GM19099 (cell line): ENCODE measurements at regions not wholly inside any gene's neighbourhood (a gene's known extent, or its start where the extent isn't known, plus 50 kb on each side); places are given as distances from the start of the nearest gene placed in this dataset.

ENCODE experiments used
- POLR2A ChIP-seq: IDR thresholded peaks from 3 replicates; pipeline ENCODE4 v1.6.1; 2011; ENCODE audit warnings: low read depth; ENCODE audit not compliant: insufficient read length; ENCODE audit errors: extremely low read depth

DNA sequence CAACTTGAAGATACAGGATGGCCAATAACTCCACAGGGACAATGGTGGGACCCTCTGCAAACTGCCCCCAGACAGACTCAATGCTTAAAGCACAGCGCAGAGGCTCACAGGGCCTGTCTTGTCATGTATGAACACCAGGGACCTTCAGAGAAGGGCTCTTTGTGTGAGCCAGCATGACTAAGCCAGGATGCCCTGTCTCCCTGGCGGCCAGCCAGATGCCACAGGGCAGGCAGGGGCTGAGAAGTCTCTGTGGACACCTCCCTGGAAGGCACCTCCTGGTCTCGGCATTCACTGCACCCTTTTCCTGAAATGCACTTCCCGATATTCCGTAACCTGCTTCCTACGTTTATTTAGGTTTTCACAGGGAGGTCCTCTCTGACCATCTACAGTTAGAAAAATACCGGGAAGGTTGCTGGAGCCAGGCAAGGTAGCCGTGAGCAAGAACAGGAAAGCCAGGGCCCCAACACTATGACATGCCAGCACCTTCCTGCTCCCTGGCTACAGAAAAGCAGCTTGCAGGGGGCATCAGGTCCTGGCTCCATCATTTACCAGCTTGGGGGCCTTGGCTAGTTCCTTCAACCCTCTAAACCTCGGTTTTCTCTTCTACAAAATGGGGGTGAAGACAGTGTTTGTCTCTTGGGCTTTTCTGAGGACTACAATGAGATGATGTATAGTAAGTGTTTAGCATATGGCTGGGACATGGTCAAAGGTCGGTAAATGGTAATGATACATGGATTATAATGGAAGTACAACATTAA, 65.0 kb downstream of the PITPNM2 start:
- no peak for TF ChIP-seq POLR2A

GRCh38 chr12:123085066-123085465, 65.8 kb downstream of the PITPNM2 start:
- TF ChIP-seq POLR2A = no peak

DNA sequence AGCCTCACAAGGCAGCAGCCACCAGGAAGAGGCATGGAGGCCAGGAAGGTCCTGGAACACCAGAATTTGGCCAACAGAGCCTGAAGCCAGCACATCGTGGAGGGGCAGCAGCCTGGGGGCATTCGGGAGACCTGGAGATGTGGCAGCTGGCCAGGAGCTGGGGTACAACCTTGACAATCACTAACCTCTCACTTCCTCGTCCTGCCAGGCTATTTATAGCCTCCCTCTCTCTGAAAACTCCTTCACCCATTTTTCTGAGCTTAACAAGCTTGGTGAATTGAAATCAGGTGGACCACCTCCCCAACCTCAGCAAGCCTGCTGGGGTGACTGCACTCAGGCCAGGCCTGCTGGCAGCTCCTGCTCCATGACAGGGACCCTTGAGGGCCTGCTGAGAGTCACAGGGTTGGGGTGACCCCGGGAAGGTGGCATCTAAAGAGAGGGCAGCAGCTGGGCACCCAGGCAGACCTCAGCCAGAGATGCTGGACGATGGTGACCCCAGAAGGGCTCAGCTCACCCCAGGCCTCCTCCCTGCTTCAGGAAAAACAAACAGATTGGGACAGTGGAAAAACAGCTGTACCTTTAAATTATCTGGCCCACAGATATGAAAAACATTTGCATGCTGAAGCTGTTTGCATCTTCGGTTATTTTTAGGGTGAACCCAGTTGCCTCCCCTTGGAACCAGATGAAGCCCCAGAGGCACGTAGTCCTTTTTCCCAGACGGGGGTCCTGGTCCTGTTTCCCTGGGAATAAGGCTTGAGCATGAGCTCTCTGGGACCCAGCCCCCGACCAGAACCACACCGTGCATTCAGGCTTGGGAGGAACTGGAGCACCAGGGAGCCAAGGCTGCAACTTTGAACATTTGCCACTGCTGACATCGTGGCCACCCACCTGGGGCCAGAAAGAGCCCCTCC, 67.0 kb downstream of the PITPNM2 start:
- peak; percentile 20 for TF ChIP-seq POLR2A

- TF ChIP-seq POLR2A = no peak
Observed at GRCh38 chr12:123080634-123081033, 70.3 kb downstream of the PITPNM2 start.

- no peak for TF ChIP-seq POLR2A
Observed at GRCh38 chr12:123078531-123079155, 72.2 kb downstream of the PITPNM2 start.

DNA sequence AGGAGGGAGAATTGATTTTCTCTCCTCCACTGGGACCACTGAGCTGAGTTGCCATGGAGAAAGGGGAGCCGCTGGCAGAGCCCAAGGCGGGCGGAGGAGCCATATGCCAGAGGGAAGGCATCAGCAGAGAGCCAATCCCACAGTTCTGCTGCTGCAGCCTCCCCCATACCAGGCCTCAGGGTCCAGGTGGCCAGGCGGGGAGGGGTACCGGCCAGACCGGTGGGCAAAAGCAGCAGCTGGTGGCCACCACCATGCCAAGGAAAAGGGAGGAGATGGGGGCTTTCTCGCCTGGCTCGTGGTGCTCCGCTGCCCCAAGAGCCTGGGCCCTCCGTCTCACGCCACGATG, 72.8 kb downstream of the PITPNM2 start:
- TF ChIP-seq POLR2A = no peak

DNA sequence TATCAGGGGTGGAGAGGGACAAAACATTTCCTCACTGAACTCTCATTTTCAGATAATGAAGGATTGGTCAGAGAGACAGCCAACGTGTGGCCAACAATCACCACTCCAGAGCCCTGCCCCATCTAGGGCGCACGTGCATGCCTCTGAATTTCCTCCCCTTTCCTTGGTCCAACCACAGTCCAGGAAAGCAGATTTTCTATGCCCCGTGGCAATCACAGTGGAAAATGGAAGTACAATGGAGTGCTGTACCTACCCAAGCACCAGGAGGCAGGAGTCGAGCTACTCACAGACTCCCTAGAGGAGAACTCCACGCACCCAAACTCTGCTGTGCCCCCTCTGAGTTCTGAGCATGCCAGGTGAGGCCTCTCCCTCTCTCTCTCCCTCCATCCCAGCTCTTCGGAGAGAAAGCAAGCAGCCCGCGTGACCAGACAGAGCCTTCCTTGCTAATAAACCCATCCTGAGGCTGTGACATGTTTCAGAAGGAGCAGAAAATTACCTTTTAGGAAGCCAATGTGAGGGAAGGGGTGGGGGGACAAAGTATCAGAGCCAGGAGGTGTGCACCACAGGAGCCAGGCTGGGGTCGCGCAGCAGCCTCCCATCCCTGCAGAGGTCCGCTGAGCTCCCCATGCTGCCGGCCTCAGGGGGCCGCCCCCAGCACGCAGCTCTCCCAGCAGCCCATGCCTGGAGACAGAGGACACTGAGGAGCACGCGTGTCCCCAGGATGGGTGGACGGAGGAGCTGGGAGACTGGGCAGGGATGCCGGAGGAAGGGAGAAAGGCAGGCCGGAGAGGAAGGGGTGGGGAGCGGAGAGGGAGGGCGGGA, 73.4 kb downstream of the PITPNM2 start:
- no peak for TF ChIP-seq POLR2A

DNA sequence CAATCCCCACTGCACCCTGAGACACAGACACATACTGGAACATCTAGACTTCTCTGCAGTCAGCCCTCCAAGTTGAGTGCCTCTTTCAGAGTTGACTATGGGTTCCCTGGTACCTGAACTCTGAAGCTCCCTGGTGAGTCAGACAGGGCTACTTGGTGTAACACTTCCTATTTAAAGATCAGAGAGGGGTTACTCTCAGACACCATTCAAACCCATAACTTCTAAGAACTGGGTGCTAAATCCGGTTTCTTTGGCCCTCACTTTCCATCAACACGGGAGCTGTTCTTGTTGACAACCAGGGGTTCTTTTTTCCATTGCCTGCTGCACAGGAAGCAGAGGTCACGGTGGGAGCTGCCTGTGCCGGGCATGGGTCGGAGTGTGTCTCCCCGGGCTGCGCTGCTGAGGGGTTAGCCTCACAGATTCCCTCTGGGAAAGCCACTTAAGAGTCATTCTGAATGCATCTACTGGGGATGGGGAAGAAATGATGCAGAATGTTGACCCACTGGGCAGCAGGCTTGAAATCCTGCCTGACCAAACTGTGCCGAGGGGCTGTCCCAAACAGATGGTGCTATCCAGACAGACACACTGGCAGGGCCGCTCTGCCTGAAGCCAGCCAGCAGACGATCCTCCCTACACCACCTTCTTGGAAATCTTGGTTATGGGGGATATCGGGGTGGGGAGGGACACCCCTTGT, 74.1 kb downstream of the PITPNM2 start:
- TF ChIP-seq POLR2A = no peak

- TF ChIP-seq POLR2A = no peak
Observed at GRCh38 chr12:123075646-123076171, 75.2 kb downstream of the PITPNM2 start.

- TF ChIP-seq POLR2A = no peak
Observed at GRCh38 chr12:123075087-123075645, 75.7 kb downstream of the PITPNM2 start.

GRCh38 chr12:123073962-123074801, 76.7 kb downstream of the PITPNM2 start:
- no peak for TF ChIP-seq POLR2A

- no peak for TF ChIP-seq POLR2A
Observed at GRCh38 chr12:123073292-123073691, 77.6 kb downstream of the PITPNM2 start.

GRCh38 chr12:123071857-123072256, 79.0 kb downstream of the PITPNM2 start:
- no peak for TF ChIP-seq POLR2A
